ENCODE measurements at regions not wholly inside any gene's neighbourhood (a gene's known extent, or its start where the extent isn't known, plus 50 kb on each side); places are given as distances from the start of the nearest gene placed in this dataset.

DNA sequence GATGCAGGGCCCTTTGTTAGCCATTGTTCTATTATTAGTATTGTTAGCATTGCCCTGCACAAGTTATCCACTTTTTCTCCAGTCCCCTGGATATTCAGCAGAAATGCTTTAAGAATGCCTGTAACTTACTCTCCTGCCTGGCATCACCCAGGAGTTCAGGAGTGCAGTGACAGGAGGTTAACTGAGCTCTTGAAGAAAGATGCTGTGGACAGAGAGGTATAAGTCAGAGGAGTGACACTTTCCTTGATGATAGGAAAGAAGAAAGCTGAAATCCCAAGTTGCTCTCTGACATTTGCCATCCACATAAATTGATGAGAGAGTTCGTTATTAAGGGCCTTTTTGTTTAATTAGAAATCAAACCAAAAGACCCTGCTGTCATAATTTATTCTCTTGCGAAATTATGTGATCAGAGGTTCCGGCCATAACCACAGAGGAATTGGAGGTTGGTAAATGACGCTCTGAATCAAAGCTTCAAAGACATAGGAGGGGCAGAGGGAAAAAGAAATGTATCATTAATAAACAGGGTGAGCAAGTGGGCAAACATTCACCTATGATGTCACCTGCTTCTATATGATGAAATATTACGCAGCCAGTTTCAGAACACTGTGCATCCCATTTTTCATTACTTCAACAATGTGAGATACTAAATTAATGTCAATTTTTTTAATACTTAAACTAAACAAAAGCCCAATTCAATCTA lies 230.2 kb upstream of the JADE1 start:
- Histone ChIP-seq H3K27me3 (ENCODE audit: control insufficient read depth, insufficient read depth, low read length) (no peaks in the 10 kb centered on the region), H3K27ac (ENCODE audit: low read depth in 2 of 2, low read length in 2 of 2) (no peak overlapping the region), H3K9ac (ENCODE audit: low read length in 3 of 3) (no peak overlapping the region), H3K9me3 (ENCODE audit: control insufficient read depth in 2 of 3, insufficient read depth in 1 of 3, low read length in 3 of 3) (no peaks in the 10 kb centered on the region), H3K36me3 (ENCODE audit: control insufficient read depth in 2 of 3, insufficient read depth in 3 of 3, low read length in 3 of 3) (no peaks in the 10 kb centered on the region), H3K4me1 (ENCODE audit: control insufficient read depth in 2 of 3, insufficient read depth in 2 of 3, low read depth in 1 of 3, low read length in 3 of 3) (peaks cover 0 to 17% (median 3%) of the 10 kb centered on the region in 3 donors), H3K4me3 (ENCODE audit: low read length in 3 of 3) (no peak overlapping the region)
- FAIRE-seq (no peak), DNase-seq (no peak)
- TF ChIP-seq, protein P1, sequence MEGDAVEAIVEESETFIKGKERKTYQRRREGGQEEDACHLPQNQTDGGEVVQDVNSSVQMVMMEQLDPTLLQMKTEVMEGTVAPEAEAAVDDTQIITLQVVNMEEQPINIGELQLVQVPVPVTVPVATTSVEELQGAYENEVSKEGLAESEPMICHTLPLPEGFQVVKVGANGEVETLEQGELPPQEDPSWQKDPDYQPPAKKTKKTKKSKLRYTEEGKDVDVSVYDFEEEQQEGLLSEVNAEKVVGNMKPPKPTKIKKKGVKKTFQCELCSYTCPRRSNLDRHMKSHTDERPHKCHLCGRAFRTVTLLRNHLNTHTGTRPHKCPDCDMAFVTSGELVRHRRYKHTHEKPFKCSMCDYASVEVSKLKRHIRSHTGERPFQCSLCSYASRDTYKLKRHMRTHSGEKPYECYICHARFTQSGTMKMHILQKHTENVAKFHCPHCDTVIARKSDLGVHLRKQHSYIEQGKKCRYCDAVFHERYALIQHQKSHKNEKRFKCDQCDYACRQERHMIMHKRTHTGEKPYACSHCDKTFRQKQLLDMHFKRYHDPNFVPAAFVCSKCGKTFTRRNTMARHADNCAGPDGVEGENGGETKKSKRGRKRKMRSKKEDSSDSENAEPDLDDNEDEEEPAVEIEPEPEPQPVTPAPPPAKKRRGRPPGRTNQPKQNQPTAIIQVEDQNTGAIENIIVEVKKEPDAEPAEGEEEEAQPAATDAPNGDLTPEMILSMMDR (IDR thresholded peaks at IDR 0.05; ENCODE audit: borderline replicate concordance, extremely low read depth, insufficient read depth), result no peak
- intact Hi-C loops (cut with DNase I), result no loop called here

DNA sequence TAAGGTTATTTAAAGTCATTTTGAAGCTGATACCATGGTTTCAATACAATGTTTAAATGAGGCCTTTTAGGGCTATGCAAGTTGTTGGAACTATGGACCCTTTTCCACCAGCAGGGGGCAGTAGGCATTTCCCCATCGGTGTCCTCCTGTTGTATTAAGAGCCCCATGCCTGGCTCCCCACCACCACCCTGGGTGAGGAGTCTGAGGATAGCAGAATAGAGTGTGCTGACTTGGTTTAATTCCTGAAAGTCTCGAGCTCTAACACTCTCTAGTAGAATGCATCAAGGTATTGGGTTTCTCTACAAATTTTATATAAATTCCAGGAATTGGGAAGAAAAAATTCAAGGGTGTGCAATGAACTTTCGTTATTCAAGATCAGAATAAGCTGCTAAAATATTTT lies 234.8 kb upstream of the JADE1 start:
- Histone ChIP-seq H3K36me3 (ENCODE audit: control insufficient read depth in 2 of 3, insufficient read depth in 3 of 3, low read length in 3 of 3) (no peaks in the 10 kb centered on the region), H3K27me3 (ENCODE audit: control insufficient read depth, insufficient read depth, low read length) (no peaks in the 10 kb centered on the region), H3K27ac (ENCODE audit: low read depth in 2 of 2, low read length in 2 of 2) (peak overlapping the region; percentile 40 to 94), H3K9ac (ENCODE audit: low read length in 3 of 3) (peak overlapping the region in 1 of 3 donors; percentile 30), H3K4me1 (ENCODE audit: control insufficient read depth in 2 of 3, insufficient read depth in 2 of 3, low read depth in 1 of 3, low read length in 3 of 3) (peaks cover 0 to 38% (median 24%) of the 10 kb centered on the region in 3 donors), H3K4me3 (ENCODE audit: low read length in 3 of 3) (no peak overlapping the region), H3K9me3 (ENCODE audit: control insufficient read depth in 2 of 3, insufficient read depth in 1 of 3, low read length in 3 of 3) (no peaks in the 10 kb centered on the region)
- FAIRE-seq (no peak), DNase-seq (peak; percentile 66 to 82 (median 81))
- intact Hi-C loops (cut with DNase I), result no loop called here
- TF ChIP-seq, protein P1 (IDR thresholded peaks at IDR 0.05; ENCODE audit: borderline replicate concordance, extremely low read depth, insufficient read depth), result peak; percentile 57

DNA sequence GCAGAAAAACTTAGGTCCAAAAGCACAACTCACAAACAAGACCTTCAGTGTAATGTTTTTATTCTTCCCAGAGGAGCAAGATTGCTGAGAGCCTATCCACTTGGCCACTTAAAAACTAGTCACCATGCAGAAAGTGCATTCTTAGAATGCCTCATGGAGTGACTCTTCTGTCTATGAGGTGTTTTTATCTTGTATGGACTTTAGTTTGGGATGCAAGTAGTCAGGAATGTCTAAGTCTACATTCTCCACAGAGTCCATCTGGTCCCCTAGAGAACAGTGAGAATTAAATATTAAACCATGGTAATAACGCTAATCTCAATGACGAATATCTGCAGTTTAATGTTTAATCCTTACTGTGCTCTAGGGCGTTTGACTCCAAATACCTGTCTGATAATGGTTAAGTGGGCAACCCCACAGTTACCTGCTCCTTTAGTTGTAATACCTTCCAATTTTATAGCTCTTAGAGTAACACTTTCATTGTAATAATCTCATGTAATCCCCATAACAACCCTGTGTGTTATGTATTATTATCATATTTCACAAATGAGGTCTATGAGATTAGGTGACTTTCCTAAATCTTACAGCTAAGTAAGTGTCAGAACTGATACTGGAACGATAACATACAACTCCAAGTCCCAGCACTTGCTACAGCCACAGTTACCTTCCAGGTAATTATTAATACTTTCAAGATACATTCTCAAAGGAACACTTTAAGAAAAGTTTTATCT lies 235.6 kb upstream of the JADE1 start:
- peak overlapping the region in 2 of 3 donors; percentile 15 to 32 for H3K4me3 ChIP-seq (ENCODE audit: low read length in 3 of 3)
- peak; percentile 95 for FAIRE-seq
- no peaks in the 10 kb centered on the region for H3K27me3 ChIP-seq (ENCODE audit: control insufficient read depth, insufficient read depth, low read length)
- H3K4me1 ChIP-seq (ENCODE audit: control insufficient read depth in 2 of 3, insufficient read depth in 2 of 3, low read depth in 1 of 3, low read length in 3 of 3), result peaks cover 0 to 40% (median 27%) of the 10 kb centered on the region in 3 donors
- no peaks in the 10 kb centered on the region for H3K36me3 ChIP-seq (ENCODE audit: control insufficient read depth in 2 of 3, insufficient read depth in 3 of 3, low read length in 3 of 3)
- intact Hi-C loops (cut with DNase I), result no loop called here
- peak in 2 of 5 donors; percentile 76 to 83 for DNase-seq
- TF ChIP-seq, protein P1 (IDR thresholded peaks at IDR 0.05; ENCODE audit: borderline replicate concordance, extremely low read depth, insufficient read depth), result no peak
- no peaks in the 10 kb centered on the region for H3K9me3 ChIP-seq (ENCODE audit: control insufficient read depth in 2 of 3, insufficient read depth in 1 of 3, low read length in 3 of 3)
- peak overlapping the region; percentile 81 to 94 for H3K27ac ChIP-seq (ENCODE audit: low read depth in 2 of 2, low read length in 2 of 2)
- peak overlapping the region in 1 of 3 donors; percentile 30 for H3K9ac ChIP-seq (ENCODE audit: low read length in 3 of 3)
